Activated CD8-positive, alpha-beta memory T cell treated with anti-CD3 and anti-CD28 coated beads, Interleukin-2, amount 50 U/mL, for 24 hours (primary cell): ENCODE measurements at regions not wholly inside any gene's neighbourhood (a gene's known extent, or its start where the extent isn't known, plus 50 kb on each side); places are given as distances from the start of the nearest gene placed in this dataset.
"Not testable (repeated sequence)": the region's sequence is repeated elsewhere in the genome, so short reads cannot be mapped to it uniquely, and the experiment has no call there.

Experiments used
- DNase-seq: peaks from one replicate; pipeline ENCODE4 v3.0.0-alpha.2; 2020; ENCODE audit errors: extremely low read depth

DNA sequence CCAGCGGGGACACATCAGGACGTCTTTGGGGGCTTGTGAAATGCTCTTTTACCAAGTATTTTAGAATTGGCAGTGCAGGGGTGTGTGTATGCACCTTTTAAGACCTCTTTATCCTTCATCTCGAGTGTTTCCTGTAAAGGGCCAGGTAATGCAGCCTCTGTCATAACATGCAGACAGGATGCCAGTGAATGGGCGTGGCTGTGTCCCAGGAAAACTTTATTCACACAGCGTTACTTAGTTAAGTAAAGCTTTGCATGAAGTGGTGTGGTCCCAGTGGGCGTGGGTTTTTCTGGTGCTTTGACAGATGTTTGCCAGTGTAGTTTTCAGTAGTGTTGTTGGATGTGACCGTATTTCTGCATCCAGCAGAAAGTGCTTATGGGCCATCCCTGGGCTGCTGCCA, 70.3 kb upstream of the FAN1 start:
- not testable (repeated sequence) for DNase-seq

DNA sequence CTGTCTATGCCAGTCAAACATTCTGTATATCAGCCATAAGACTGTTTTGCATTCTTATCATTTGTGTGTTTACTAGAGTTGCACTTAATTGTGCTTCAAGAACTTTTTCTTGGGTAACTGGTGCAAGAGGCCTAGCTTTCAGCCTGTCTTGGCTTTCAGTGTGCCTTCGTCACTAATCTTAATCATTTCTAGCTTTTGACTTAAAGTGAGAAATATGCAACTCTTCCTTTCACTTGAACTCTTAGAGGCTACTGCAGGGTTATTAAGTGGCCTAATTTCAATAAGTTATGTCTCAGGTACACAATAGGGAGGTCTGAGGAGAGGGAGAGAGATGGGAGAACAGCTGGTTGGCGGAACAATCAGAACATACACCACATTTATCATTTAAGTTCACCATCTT, 62.1 kb upstream of the FAN1 start:
- not testable (repeated sequence) for DNase-seq

GRCh38 chr15:30842798-30843472, 60.8 kb upstream of the FAN1 start:
- not testable (repeated sequence) for DNase-seq

GRCh38 chr15:30845536-30845935, 58.2 kb upstream of the FAN1 start:
- not testable (repeated sequence) for DNase-seq
